ENCODE measurements at regions not wholly inside any gene's neighbourhood (a gene's known extent, or its start where the extent isn't known, plus 50 kb on each side); places are given as distances from the start of the nearest gene placed in this dataset.

DNA sequence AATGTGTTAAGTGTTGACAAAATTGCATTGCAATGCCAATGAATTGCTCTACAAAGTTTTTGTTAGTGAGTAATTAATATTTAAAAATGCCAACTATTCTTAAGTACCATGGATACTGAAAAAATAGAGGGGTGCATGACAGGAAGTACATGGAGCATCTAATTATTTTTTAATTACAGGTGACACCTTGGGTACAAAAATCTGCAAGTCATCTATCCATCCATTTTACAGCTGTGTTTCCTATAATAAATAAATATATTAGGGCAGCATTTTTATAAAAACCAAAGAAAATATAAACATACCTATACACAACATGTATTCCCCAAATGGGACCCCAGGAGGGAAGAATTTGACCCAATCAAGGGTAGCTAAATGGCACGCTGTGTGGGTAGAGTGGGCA lies 304.6 kb downstream of the XPNPEP1 start:
- TF ChIP-seq ZNF423 (tag by site-specific recombination; IDR thresholded peaks at IDR 0.05) (no peak), ZNF660 (tag by site-specific recombination; IDR thresholded peaks at IDR 0.05) (no peak), ZNF791 (tag by site-specific recombination; IDR thresholded peaks at IDR 0.05) (no peak)
- TF ChIP-seq, protein P1, sequence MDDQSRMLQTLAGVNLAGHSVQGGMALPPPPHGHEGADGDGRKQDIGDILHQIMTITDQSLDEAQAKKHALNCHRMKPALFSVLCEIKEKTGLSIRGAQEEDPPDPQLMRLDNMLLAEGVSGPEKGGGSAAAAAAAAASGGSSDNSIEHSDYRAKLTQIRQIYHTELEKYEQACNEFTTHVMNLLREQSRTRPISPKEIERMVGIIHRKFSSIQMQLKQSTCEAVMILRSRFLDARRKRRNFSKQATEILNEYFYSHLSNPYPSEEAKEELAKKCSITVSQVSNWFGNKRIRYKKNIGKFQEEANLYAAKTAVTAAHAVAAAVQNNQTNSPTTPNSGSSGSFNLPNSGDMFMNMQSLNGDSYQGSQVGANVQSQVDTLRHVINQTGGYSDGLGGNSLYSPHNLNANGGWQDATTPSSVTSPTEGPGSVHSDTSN (CRISPR knock-in tag; IDR thresholded peaks at IDR 0.05) = no peak
